ENCODE measurements at regions not wholly inside any gene's neighbourhood (a gene's known extent, or its start where the extent isn't known, plus 50 kb on each side); places are given as distances from the start of the nearest gene placed in this dataset.
A peak's percentile ranks its signal among the peaks of the same experiment; 100 is the strongest.

GRCh38 chr22:17303840-17304779 lies 65.2 kb upstream of the CECR2 start:
- Histone ChIP-seq H3K79me2 (ENCODE audit: insufficient read depth, low read length) (no peaks in the 10 kb centered on the region), H4K20me1 (ENCODE audit: insufficient read depth, low read length) (no peaks in the 10 kb centered on the region), H3F3A (ENCODE audit: insufficient read depth, low read length) (no peaks in the 10 kb centered on the region), H3K4me3 (ENCODE audit: low read depth, low read length, poor library complexity, severe bottlenecking) (peak overlapping the region; percentile 5), H3K27ac (ENCODE audit: low read depth, low read length, poor library complexity, severe bottlenecking) (peak overlapping the region; percentile 51), H3K4me2 (ENCODE audit: low read length) (peak overlapping the region; percentile 30), H3K27me3 (ENCODE audit: insufficient read depth, low read length) (no peaks in the 10 kb centered on the region), H3K9ac (ENCODE audit: low read length) (peak overlapping the region; percentile 17; the same call in 1 of the 2 replicates), H3K9me3 (ENCODE audit: low read length) (no peaks in the 10 kb centered on the region), H2AFZ (ENCODE audit: low read length) (no peak overlapping the region), H3K36me3 (ENCODE audit: insufficient read depth, low read length) (no peaks in the 10 kb centered on the region), H3K4me1 (ENCODE audit: insufficient read depth, low read length, severe bottlenecking) (peaks cover 27% of the 10 kb centered on the region), H3K9me2 (ENCODE audit: low read depth, low read length) (no peaks in the 10 kb centered on the region)
- no peak for TF ChIP-seq EZH2 (IDR thresholded peaks at IDR 0.05; ENCODE audit: borderline replicate concordance, low read length)
- TF ChIP-seq, protein P1, sequence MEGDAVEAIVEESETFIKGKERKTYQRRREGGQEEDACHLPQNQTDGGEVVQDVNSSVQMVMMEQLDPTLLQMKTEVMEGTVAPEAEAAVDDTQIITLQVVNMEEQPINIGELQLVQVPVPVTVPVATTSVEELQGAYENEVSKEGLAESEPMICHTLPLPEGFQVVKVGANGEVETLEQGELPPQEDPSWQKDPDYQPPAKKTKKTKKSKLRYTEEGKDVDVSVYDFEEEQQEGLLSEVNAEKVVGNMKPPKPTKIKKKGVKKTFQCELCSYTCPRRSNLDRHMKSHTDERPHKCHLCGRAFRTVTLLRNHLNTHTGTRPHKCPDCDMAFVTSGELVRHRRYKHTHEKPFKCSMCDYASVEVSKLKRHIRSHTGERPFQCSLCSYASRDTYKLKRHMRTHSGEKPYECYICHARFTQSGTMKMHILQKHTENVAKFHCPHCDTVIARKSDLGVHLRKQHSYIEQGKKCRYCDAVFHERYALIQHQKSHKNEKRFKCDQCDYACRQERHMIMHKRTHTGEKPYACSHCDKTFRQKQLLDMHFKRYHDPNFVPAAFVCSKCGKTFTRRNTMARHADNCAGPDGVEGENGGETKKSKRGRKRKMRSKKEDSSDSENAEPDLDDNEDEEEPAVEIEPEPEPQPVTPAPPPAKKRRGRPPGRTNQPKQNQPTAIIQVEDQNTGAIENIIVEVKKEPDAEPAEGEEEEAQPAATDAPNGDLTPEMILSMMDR (IDR thresholded peaks at IDR 0.05; ENCODE audit: low read length), result no peak

GRCh38 chr22:17303441-17303839 lies 65.8 kb upstream of the CECR2 start:
- H3K4me3 ChIP-seq (ENCODE audit: low read depth, low read length, poor library complexity, severe bottlenecking), result no peak overlapping the region
- no peak overlapping the region for H2AFZ ChIP-seq (ENCODE audit: low read length)
- H3K4me2 ChIP-seq (ENCODE audit: low read length), result peak overlapping the region; percentile 30; the same call in 1 of the 2 replicates
- H3F3A ChIP-seq (ENCODE audit: insufficient read depth, low read length), result no peaks in the 10 kb centered on the region
- peaks cover 33% of the 10 kb centered on the region for H3K4me1 ChIP-seq (ENCODE audit: insufficient read depth, low read length, severe bottlenecking)
- H3K9me2 ChIP-seq (ENCODE audit: low read depth, low read length), result no peaks in the 10 kb centered on the region
- TF ChIP-seq, protein P1 (IDR thresholded peaks at IDR 0.05; ENCODE audit: low read length), result no peak
- no peak for TF ChIP-seq EZH2 (IDR thresholded peaks at IDR 0.05; ENCODE audit: borderline replicate concordance, low read length)
- H3K9ac ChIP-seq (ENCODE audit: low read length), result no peak overlapping the region
- H3K27me3 ChIP-seq (ENCODE audit: insufficient read depth, low read length), result no peaks in the 10 kb centered on the region
- no peaks in the 10 kb centered on the region for H3K9me3 ChIP-seq (ENCODE audit: low read length)
- no peaks in the 10 kb centered on the region for H4K20me1 ChIP-seq (ENCODE audit: insufficient read depth, low read length)
- H3K27ac ChIP-seq (ENCODE audit: low read depth, low read length, poor library complexity, severe bottlenecking), result peak overlapping the region; percentile 51
- no peaks in the 10 kb centered on the region for H3K79me2 ChIP-seq (ENCODE audit: insufficient read depth, low read length)
- H3K36me3 ChIP-seq (ENCODE audit: insufficient read depth, low read length), result no peaks in the 10 kb centered on the region

DNA sequence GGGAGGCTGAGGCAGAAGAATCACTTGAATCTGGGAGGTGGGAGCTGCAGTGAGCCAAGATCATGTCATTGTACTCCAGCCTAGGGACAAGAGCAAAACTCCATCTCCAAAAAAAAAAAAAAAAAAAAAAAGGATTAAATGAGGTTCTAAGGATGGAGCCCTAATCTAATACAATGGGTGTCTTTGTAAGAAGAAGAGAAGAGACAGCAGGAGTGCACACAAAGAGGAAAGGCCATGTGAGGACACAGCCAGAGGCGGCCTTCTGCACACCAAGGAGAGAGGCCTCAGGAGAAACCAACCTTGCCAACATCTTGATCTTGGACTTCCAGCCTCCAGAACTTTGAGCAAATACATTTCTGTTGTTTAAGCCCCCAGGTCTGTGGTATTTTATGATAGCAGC lies 66.6 kb upstream of the CECR2 start:
- Histone ChIP-seq H3K79me2 (ENCODE audit: insufficient read depth, low read length) (no peaks in the 10 kb centered on the region), H4K20me1 (ENCODE audit: insufficient read depth, low read length) (no peaks in the 10 kb centered on the region), H3F3A (ENCODE audit: insufficient read depth, low read length) (no peaks in the 10 kb centered on the region), H3K27ac (ENCODE audit: low read depth, low read length, poor library complexity, severe bottlenecking) (no peak overlapping the region), H3K4me3 (ENCODE audit: low read depth, low read length, poor library complexity, severe bottlenecking) (no peak overlapping the region), H3K36me3 (ENCODE audit: insufficient read depth, low read length) (no peaks in the 10 kb centered on the region), H2AFZ (ENCODE audit: low read length) (no peak overlapping the region), H3K9me2 (ENCODE audit: low read depth, low read length) (no peaks in the 10 kb centered on the region), H3K27me3 (ENCODE audit: insufficient read depth, low read length) (no peaks in the 10 kb centered on the region), H3K9ac (ENCODE audit: low read length) (no peak overlapping the region), H3K4me2 (ENCODE audit: low read length) (no peak overlapping the region), H3K9me3 (ENCODE audit: low read length) (no peaks in the 10 kb centered on the region), H3K4me1 (ENCODE audit: insufficient read depth, low read length, severe bottlenecking) (peaks cover 33% of the 10 kb centered on the region)
- TF ChIP-seq, protein P1 (IDR thresholded peaks at IDR 0.05; ENCODE audit: low read length), result no peak
- no peak for TF ChIP-seq EZH2 (IDR thresholded peaks at IDR 0.05; ENCODE audit: borderline replicate concordance, low read length)
